GM21576 (cell line): ENCODE measurements at regions not wholly inside any gene's neighbourhood (a gene's known extent, or its start where the extent isn't known, plus 50 kb on each side); places are given as distances from the start of the nearest gene placed in this dataset.

Experiments
- ATAC-seq: cut with Tn5 transposase; IDR thresholded peaks from one replicate; pipeline ENCODE4 v1.9.1; 2021; ENCODE audit warnings: mild to moderate bottlenecking, moderate library complexity; ENCODE audit not compliant: unreplicated experiment

DNA sequence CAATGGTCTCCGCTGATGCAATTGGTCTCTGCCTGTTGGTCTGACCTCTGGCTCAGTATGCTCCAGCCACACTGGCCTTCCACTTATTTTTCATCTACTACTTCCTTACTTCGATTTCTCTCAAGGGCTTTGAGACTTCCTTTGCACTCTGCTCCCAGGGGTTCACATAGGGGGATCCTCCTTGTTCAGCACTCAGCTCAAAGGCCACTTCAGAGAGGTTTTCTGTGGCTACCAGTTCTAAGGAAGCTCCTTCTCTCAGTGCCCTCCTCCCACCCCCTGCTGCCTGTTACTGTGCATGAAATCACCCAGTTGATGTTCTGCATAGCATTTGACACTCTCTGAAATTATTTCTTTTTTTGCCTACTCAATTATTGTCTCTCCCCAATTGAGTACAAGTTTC is 476.4 kb downstream of the HS3ST3B1 start:
- no peak for ATAC-seq

DNA sequence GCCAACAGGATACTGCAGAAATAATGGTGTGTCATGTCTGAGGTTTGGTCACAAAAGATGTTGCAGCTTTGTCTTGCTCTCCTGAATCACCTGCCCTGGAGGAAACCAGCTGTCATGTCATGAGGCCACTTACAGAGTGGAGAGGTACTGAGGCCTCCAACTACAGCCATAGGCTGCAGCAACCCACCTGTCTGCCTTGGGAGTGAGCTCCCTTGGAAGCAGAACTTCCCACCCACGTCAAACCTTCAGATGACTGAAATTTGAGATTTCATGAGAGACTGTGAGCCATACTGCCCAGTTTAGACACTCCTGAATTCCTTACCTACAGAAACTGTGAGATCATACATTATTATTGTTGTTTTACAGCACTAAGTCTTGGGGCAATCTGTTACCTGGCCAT is 475.9 kb downstream of the HS3ST3B1 start:
- no peak for ATAC-seq

DNA sequence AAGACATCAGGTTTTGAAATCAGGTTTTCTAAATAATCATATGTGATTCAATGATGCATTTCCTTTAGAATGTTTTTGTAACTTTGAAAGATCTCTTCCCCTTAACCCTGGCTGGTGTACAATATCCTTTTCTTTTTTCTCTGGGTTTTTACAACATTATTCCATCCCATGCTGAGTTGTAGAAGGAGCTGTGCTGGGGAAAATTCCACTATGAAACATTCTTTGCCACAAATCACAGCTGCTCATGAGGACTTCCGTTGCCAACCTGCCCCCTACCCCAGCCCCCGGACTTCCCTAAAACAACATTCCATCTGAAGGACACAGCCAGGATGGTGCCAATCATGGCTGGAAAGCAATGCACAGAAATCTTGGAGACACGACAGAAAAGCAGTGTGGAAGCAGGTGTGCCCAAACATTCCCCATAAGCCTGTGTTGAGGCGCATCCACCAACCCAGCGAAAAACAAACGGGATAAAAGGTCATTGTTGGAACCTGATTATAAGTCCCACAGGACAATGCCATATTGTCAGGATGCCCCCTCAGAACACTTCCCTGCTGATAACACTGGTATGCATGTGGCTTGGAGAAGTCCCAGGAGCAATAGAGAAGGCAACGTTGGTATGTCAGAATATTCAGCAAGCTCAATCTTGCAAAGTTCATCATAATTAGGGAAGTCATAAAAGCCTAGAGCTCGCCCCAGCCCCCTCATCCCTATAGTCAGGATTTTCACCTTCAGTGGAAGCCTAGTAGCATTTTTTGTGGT is 475.0 kb downstream of the HS3ST3B1 start:
- no peak for ATAC-seq

DNA sequence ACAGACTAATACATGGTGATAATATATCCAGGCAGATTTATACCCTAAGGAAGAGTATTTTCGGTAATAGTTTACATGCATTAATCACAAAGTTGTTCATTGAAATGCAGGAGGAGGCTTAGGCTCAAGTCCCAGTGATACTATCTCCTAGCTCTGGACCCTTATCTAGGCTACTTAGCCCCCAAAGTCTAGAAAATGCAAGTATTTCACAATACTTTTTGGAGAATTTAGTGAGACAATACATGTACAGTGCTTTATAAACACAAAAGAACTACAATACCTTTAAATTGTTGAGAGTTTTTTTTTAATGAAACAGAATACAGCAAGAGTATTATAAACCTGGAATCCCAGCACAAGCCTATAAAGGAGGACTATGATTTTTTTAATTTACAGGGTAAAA is 473.9 kb downstream of the HS3ST3B1 start:
- ATAC-seq: no peak

DNA sequence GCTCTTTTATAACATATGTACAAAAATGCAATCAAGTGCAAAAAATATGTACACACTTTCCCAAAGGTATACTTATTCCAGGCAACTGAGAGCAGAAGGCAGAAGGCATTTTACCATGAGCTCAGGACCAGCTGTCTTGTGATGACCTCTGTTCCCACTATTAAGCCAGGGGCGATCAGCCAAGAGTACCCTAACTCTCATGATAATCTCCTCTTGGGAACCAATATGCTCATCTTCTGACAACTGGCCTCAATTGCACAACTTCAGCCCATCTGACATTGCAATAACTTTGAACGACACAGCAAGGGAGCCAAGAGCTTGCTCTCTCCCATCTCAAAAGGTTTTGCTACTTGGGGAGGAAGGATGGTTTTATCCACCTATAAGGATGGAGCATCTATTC is 471.9 kb downstream of the HS3ST3B1 start:
- no peak for ATAC-seq

DNA sequence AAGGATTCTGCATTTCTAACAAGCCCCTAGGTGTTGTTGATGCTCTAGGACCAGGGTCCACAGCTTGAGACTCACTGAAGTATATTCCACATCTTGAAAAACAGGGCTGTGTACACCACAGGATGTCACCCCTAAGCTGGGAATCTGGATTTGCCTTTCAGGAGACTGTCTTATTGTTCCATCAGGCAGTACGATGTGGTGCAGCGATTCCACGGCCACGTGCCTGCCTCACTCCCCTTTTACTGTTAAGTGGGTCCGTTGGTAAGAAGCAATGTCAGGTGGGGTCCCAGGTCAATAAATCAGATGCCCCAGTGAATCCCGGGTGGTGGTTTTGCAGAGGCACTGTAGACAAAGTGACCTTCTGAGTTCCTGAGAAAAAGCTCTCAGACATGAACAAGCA is 470.7 kb downstream of the HS3ST3B1 start:
- no peak for ATAC-seq

DNA sequence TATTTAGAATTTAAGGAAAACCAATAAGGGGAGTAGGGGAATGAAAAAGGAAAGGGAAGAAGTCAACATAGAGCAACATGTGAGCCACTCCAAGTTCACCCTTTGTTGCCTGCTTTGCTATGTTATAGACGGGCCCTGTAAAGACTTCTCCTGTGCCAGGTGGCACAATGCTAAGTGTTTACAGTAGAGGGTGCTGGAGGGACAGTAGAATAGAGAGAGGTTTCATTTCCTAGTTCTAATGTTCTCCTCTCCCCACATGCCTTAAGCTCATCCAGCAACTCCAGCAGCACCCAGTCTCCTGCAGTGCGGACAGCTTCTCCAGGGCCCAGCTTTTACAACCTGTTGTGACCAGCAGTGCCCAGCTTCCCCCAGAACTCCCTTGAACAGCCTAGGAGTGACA is 468.0 kb downstream of the HS3ST3B1 start:
- no peak for ATAC-seq

DNA sequence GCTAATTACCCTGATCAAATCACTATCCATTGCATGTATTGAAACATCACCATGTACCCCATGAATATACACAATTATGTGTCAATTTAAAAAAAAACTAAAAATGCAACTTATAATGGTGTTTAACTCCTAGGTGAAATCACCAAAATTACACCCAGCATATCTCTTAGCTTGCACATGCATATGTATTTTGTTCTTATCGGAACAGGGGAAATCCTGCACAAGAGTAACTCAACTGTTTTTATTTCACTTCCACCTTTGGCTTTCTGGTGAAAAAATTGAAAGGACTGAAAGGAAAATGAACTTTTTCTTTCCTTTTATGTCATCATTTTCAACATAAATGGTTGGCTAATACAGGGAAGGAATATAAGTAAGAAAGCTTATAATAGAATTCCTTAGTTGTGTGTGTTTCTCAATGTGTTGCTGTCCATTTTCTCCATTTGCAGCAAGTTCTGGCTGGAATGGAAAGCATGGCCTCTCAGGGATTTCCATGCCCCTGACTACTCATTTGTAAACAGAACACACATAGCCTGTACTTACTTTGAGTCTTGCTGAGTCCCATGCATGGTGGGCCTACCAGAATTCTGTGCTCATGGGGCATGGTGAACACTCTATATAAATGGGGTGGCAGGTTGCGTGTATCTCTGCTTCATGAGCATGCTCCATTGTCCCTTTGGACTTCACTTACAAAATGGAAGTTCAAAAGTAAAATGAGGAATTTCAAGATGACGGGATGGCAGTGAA is 462.0 kb downstream of the HS3ST3B1 start:
- no peak for ATAC-seq

DNA sequence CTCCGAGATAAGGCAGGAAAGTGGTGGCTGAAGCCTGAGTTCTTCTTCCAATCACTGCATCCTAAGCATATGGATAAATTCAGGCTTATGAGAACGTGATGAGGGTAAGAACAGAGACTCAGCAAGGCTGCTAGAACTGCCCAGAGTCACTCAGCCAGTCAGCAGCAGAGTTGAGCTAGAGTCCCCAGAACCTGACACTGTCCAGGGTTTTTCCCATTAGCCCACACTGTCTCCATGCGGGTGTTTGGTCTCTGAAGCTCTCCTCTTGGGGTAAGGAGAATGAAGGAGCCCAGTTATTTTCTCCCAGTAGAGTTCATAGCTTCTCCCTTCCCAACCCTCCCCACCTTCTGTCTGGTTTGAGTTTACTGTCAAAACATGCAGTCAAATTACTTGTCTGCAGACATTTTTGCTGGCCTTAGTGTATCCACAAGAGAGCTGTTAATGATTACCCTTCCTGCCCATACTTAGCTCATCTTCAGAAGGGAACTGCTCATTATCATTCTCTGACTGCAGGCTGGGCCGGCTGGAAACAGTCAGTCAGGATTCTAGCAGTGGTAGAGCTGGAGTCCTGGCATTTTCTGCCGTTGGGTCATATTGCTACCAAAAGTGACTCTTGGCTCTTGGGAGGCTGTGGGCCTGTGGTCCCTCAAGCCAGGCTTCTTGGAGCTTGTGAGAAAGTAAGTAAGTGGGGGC is 460.0 kb downstream of the HS3ST3B1 start:
- no peak for ATAC-seq

DNA sequence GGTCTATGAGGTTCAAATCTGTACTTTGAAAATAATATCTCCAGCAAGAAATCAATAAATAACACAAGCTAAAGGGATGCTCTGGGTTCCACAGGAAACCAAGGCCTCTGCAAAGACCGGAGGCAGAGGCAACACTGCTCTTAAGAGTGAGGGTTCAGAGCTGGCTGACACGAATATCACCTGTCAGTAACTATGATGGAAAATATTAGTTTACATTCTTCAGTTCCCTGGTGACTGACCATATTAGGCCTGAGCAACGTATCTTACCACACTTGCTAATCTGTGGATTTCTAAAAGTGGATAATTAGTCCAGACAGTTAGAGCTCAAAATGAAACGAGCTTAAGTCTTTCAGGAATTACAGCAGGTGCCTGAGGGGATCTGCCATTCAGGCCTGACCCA is 459.3 kb downstream of the HS3ST3B1 start:
- no peak for ATAC-seq

DNA sequence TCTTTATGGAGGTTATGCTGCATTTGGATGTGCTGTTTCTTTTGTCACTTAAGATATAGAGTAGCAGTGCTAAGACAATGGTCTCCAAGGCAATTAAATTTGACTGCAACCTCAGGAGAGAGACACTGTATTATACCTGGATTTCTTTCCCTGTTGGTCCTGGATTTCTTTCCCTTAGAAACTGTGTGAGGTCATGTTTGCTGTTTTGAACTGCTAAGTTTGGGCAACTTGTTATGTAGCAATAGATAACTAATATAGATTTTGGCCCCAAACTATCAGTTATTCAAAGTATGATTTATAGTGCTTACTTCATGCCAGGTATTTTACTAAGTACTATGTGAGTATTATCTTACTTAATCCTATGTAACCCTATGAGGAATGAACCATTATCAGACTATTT is 458.4 kb downstream of the HS3ST3B1 start:
- no peak for ATAC-seq

DNA sequence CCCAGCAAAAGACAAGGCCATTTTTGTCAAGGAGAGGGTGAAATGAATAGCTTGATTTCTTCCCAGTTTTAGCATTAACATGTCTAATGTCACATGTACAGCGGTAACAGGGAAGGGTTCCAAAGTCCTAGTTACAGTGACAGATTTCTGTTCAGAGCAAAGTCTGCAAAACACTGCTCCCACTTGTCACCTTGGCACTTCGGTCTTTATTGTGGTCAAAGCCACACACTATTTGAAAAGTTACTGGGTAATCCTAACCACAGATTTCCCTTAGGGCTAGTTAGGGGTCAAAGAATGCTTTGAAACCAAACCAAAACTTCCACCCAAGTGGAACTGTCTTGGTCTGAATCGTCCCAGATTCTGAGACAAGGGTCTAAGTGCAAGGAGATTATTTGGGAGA is 455.6 kb downstream of the HS3ST3B1 start:
- ATAC-seq: no peak

DNA sequence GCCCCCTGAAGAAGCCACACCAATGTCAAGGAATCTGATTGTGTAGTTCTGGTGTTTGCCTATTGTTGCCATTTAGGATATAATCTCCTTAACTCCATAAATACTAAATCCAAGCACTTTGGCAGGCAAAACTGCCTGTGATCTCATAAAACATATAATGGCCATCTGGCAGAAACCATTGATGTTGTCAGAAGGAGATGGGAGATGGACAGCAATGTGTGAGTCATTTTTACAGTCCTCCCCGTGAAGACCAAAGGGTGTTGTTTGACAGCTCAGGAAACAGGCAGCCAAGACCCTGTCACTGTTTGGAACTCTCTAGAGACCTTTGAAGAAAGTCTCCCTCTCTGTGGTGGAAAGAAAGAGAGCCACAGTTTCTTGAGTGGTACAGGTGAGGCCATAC is 454.1 kb downstream of the HS3ST3B1 start:
- ATAC-seq: no peak

DNA sequence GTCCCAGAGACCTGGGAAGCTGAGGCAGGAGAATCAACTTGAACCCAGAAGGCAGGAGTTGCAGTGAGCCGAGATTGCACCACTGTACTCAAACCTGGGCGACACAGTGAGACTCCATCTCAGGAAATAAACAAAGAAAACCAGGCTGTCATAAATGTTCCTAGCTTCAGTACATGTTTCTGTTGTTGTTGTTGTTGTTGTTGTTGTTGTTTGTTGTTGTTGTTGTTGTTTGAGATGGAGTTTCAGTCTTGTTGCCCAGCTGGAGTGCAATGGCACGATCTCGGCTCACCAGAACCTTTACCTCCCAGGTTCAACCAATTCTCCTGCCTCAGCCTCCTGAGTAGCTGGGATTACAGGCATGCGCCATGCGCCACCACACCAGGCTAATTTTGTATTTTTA is 452.5 kb downstream of the HS3ST3B1 start:
- ATAC-seq: no peak

DNA sequence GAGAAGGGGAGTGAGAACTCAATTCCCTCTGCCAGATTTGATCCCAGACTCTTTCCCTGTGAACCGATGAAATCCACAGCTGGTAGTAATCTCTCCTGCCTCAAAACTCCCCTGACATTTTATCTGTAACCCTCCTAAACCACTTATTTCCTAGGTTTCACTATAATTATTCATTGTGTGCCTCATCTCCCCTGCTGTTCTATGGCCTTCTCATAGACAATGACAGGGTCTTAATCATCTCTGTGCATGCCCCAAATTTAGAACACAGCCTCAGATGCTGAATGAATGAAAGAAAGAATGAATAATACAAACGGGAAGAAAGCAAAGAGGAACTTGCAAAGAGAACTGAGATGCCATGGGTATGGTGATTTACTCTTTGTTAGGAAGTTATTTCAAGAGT is 451.1 kb downstream of the HS3ST3B1 start:
- ATAC-seq: no peak

DNA sequence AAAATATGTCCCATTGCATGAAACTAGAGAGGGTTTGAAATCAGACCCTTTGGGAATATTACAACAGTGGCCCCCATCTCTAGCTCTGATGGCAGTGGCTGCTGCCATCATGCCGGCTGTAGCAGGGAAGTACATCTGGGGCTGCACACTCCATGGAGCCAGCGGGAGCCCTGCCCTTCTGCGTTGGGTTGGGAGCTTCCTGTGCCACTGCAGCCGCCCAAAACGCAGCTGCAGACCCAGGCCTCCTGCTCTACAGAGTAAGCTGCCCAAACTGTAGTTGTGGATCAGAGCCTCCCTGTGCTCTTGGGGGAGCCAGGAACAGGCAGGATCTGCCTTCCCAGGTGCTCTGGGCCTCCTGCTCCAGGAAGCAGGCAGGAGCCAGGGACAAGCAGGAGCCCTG is 450.0 kb downstream of the HS3ST3B1 start:
- ATAC-seq: no peak

DNA sequence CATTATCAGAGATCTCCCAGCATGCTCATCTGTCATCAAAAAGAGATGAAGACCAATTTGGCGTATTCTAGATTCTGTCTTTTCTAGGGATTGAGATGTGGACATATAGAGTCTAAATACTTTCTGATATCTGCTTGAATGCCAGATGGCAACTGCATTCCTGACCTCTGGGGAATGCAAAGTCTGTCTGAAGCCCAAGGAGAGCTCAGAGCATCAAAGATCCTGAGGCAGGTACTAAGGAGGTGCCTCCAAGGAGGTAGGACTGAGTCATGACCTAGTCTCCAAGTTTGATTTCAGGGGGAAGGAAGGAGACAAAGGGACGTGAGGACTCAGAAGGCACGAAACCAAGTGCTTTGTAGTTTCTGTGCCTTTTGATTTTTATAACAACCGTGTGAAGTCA is 448.4 kb downstream of the HS3ST3B1 start:
- ATAC-seq: no peak

DNA sequence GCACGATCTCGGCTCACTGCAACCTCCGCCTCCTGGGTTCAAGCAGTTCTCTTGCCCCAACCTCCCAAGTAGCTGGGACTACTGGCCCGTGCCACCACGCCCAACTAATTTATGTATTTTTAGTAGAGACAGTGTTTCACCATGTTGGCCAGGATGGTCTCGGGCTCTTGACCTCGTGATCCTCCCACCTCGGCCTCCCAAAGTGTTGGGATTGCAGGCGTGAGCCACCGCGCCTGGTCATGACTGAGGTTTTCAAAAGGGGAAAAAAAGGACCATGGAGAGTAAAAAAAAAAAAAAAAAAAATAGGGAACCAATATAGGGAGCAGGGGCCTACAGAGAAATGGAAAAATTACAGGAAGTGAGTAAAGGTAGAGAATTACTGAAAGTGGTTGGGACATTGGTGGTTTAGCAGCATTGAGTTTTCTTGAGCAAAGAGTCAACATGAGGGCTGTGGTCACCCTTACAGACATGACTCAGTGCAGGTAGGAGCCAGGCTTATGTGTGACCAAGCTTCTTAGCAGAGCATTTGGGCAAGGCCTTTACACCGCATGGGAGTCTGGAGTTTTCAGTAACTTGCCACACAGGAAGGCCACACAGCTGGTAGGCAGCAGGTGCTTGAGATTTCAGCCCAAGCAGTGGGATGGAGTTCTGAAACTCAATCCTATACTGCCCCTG is 447.3 kb downstream of the HS3ST3B1 start:
- peak; percentile 55 for ATAC-seq

DNA sequence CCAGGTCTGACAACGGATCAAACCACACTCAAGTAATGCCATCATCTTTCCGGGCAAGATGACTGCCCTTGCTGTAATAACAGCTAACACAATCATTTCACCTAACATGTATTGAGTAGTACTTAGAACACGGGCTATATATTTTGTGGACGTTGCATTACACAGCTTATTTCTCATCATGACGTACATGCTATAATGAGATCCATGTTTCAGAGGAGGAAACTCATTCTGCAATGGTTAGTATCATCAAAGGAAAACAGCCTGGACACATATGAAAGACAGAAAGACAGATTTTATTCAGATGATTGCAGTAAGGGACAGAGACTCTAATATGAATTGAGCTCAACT is 446.7 kb downstream of the HS3ST3B1 start:
- ATAC-seq: no peak

DNA sequence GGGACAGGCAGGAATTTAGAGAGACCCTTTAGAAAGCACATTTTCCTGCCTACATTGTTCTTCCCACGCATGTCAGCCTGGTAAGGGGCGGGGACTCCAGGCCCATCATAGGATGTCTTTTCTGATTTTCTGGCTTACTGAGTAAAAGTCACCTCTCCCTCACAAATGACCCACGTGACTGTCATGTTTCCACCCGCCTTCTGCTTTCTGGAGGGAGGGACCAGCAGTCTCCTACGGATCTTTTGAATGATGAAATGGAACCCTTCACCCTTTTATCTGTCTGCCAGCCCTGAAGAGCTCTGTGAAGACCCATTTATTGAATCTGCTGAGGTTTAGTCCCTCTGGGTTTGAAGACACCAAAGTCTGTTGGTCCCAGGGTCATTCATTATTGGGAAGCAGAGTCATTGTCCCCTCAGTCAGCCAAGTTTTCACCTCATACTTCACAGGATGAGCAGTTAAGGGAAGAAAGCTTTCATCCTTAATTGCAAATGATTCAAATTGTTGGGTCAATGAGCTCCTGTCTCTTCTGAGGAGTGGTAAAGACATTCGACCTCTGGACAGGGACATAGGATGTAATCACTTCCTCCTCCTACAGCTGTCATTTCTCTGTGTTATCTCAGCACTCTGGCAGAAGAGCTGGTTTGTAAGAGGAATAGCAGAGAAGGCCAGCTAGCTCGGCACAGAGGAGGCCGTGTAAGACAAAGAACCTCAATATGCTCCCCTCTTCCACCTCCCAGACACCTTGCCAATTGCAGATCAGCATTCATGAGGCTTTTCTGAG is 446.1 kb downstream of the HS3ST3B1 start:
- no peak for ATAC-seq

DNA sequence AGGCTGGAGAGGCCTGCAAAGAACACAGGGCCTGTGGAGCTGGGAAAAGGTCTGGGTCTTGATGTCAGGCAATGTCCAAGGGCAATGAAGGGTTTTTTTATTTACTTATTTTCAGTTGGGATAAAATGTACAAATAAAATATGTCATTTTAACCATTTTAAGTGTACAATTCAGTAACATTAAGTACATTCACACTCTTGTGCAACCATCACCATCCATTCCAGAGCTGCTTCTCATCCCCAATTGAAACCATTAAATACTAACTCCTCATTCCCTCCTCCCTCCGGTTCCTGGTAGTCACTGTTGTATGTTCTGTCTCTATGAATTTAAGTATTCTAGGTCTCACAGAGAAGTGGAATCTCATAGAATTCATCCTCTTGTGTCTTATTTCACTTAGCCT is 444.7 kb downstream of the HS3ST3B1 start:
- ATAC-seq: no peak
